ENCODE measurements at regions not wholly inside any gene's neighbourhood (a gene's known extent, or its start where the extent isn't known, plus 50 kb on each side); places are given as distances from the start of the nearest gene placed in this dataset.

DNA sequence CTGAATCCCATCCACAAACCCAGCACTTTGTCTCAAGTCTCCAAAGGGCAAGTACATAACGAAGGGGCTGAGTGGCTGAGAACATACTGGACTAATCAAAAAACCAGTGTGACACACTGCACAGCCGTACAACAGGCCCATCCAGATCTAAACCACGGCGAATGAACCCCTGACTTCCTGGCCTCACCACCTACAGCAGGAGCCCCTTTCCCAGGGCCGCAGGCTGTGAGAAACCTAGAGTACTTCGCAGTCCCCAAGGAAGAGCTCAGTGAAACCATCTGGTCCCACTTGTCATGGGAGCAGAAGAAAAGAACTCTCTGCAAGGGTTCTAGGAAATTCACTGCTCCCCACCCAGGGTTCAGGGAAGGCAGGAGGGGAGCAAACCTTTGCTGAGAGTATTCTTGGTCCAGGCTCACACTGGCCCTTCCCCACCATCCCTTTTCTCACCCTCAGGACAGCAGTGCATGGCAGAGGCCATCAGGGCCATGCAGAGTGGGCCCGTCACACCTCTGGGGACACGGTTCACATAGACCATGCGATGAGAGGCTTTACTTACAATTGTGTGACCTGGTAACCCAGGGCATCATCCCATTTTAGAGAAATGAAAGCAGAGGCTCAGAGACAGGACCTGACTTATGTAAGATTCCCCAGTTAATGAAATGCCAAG, 192.8 kb downstream of the BCL11B start:
- no peak overlapping the region for H3K27ac Mint-ChIP-seq
- H3K4me1 Mint-ChIP-seq, result no peaks in the 10 kb centered on the region
- no peak for DNase-seq (ENCODE audit: low spot score in 2 of 2)
- H3K36me3 Mint-ChIP-seq, result no peaks in the 10 kb centered on the region
- no peak overlapping the region for H3K4me3 Mint-ChIP-seq
- peaks cover 10% of the 10 kb centered on the region for H3K9me3 Mint-ChIP-seq
- no peak for ATAC-seq (ENCODE audit: low read depth)
- H3K27me3 Mint-ChIP-seq, result peaks cover 2% of the 10 kb centered on the region

- Mint-ChIP-seq H3K4me3 (no peak overlapping the region), H3K27ac (no peak overlapping the region), H3K9me3 (peaks cover 10% of the 10 kb centered on the region), H3K27me3 (peaks cover 2% of the 10 kb centered on the region), H3K4me1 (no peaks in the 10 kb centered on the region), H3K36me3 (no peaks in the 10 kb centered on the region)
- ATAC-seq (ENCODE audit: low read depth) (no peak), DNase-seq (ENCODE audit: low spot score in 2 of 2) (no peak)
Observed at GRCh38 chr14:99080306-99080705, 191.7 kb downstream of the BCL11B start.

- Mint-ChIP-seq H3K9me3 (peaks cover 7% of the 10 kb centered on the region), H3K27ac (no peak overlapping the region), H3K36me3 (no peaks in the 10 kb centered on the region), H3K4me3 (no peak overlapping the region), H3K27me3 (no peaks in the 10 kb centered on the region), H3K4me1 (no peaks in the 10 kb centered on the region)
- ATAC-seq (ENCODE audit: low read depth), result no peak
- DNase-seq (ENCODE audit: low spot score in 2 of 2), result no peak
Observed at GRCh38 chr14:99081156-99081765, 190.7 kb downstream of the BCL11B start.

DNA sequence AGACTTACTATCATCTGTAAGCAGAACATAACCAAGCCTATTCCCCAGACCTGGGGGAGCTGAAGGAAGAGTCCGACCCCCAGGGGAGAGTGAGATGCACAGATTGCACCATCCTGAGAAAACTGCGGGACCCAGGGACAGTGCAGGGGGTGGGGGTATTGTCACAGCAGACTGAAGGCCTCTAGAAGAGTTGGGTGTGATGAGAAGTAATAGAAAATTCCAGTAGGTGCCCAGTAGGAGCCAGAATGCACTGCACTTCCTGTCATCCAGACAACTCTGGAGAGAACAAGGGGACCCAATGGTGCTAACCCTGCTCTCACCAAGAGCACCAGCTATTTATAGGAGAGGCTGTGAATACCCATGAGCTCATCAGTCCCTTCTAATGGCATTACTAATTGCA, 190.1 kb downstream of the BCL11B start:
- no peaks in the 10 kb centered on the region for H3K27me3 Mint-ChIP-seq

DNA sequence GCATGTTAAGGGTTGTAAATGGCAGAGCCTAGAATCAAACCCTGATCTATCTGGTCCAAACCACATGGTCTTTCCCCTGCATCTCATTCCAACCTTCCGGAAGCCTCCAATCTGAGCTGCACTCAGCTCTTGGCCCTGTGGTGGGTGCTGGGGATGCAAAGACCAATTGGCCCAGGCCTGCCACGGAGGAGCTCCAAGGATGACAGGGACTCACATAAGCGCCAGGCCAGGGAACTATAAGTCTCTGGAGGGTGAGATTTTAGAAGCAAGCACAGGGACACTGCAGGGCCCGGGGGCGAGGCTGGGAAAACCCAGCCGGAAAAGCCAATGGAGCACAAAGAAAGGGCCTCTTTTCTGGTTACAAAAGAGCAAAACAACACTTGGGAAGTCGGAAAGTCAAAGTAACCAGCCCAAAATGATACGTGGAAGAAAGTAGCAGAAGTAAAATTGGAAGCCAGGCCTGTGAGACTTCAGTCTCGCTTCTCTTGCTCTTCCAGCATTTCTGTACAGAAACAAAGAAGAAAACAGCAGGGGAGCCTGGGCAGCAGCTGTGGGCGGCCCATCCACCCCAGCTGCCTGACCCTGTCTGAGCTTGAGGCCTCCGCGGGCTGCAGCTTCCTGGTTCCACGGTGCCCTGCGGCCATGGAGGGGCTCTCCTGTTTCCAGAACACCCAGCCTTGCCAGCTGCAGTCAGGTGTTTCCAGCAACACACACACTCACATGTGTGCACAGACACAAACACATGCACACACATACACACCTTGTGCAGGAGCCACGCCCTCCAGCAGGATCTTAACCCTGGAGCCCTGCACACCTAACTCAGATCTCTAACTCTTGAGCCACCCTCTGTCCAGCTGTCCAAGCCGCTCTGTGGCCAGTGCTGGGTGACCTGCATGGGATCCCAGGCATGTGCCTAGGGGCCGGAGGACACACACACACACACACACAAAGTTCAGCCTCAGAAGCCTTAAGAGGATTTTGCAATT, 178.2 kb downstream of the BCL11B start:
- Mint-ChIP-seq H3K4me1 (no peaks in the 10 kb centered on the region), H3K4me3 (no peak overlapping the region), H3K9me3 (peaks cover 7% of the 10 kb centered on the region), H3K27ac (no peak overlapping the region), H3K27me3 (no peaks in the 10 kb centered on the region), H3K36me3 (no peaks in the 10 kb centered on the region)
- no peak for ATAC-seq (ENCODE audit: low read depth)
- DNase-seq (ENCODE audit: low spot score in 2 of 2), result no peak

More for the DNA sequence above, 190.1 kb downstream of the BCL11B start:
- DNase-seq (ENCODE audit: low spot score in 2 of 2), result no peak
- Mint-ChIP-seq H3K9me3 (peaks cover 9% of the 10 kb centered on the region), H3K4me1 (no peaks in the 10 kb centered on the region), H3K27ac (no peak overlapping the region), H3K4me3 (no peak overlapping the region), H3K36me3 (no peaks in the 10 kb centered on the region)
- ATAC-seq (ENCODE audit: low read depth), result no peak

DNA sequence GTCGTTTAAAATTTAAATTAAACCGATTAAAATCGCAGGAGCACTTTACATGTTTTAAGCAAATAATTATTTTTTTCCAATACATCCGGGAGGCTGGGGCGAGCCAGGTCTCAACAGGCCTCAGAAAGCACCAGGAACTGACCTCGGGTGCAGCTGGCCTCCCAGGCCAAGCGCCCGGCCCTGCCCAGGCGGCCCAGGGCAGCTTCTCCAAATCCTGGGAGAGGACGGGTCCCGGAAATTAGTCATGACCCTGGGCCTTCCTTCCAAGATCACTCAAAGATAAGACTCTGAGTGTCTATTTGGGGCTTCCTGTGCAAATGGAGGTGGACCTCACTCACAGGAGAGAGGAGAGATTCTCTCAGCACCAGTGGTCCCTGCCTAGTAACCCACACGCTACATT, 177.1 kb downstream of the BCL11B start:
- Mint-ChIP-seq H3K27ac (no peak overlapping the region), H3K4me1 (no peaks in the 10 kb centered on the region), H3K27me3 (no peaks in the 10 kb centered on the region), H3K36me3 (no peaks in the 10 kb centered on the region), H3K4me3 (no peak overlapping the region), H3K9me3 (peaks cover 7% of the 10 kb centered on the region)
- no peak for ATAC-seq (ENCODE audit: low read depth)
- DNase-seq (ENCODE audit: low spot score in 2 of 2), result no peak

DNA sequence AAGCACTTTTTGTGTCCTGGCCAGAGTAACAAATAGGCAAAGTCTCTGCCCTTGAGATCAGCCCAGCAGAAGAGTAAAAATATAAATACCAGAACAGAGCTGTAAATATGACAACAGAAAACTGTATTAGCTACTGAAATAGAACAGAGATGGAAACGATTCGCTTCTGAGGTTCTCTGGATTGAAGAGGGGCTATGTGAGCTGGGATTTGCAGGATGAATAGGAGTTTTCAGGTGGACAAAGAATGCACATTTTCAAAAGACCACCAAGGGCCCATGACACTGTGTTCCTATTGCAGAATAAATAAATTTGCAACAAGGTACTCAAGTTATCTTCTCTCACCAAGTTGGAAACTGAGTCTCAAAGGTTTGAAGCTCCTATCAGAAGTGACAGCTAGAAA, 176.6 kb downstream of the BCL11B start:
- H3K27ac Mint-ChIP-seq, result no peak overlapping the region
- no peaks in the 10 kb centered on the region for H3K36me3 Mint-ChIP-seq
- no peaks in the 10 kb centered on the region for H3K4me1 Mint-ChIP-seq
- DNase-seq (ENCODE audit: low spot score in 2 of 2) (no peak), ATAC-seq (ENCODE audit: low read depth) (no peak)
- no peak overlapping the region for H3K4me3 Mint-ChIP-seq
- peaks cover 7% of the 10 kb centered on the region for H3K9me3 Mint-ChIP-seq
- H3K27me3 Mint-ChIP-seq, result no peaks in the 10 kb centered on the region

DNA sequence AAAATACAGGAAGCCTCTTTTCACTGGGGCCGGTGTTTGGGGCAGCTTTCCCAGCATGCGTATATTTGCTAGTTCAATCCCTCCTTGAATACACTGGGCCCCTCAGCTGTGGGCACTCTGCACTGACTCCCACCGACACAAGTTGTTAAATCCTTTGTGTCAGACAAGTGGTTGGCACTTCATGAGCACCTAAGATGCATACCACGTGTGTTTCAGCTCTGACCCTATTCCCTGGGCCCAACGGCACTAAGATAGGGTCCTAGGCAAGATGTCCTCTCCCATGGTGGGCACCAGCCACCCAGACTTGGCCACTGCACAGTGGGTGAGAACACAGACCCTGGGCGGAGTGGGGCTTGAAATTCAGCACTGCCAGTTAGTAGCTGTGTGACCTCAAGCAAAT, 173.8 kb downstream of the BCL11B start:
- no peak overlapping the region for H3K27ac Mint-ChIP-seq
- no peak overlapping the region for H3K4me3 Mint-ChIP-seq
- DNase-seq (ENCODE audit: low spot score in 2 of 2), result no peak
- no peaks in the 10 kb centered on the region for H3K27me3 Mint-ChIP-seq
- H3K9me3 Mint-ChIP-seq, result peaks cover 6% of the 10 kb centered on the region
- H3K4me1 Mint-ChIP-seq, result no peaks in the 10 kb centered on the region
- no peak for ATAC-seq (ENCODE audit: low read depth)
- no peaks in the 10 kb centered on the region for H3K36me3 Mint-ChIP-seq

GRCh38 chr14:99099051-99099787, 172.8 kb downstream of the BCL11B start:
- H3K27ac Mint-ChIP-seq, result no peak overlapping the region
- no peak for DNase-seq (ENCODE audit: low spot score in 2 of 2)
- H3K4me3 Mint-ChIP-seq, result no peak overlapping the region
- no peak for ATAC-seq (ENCODE audit: low read depth)
- H3K27me3 Mint-ChIP-seq, result no peaks in the 10 kb centered on the region
- H3K9me3 Mint-ChIP-seq, result peaks cover 4% of the 10 kb centered on the region
- H3K4me1 Mint-ChIP-seq, result no peaks in the 10 kb centered on the region
- H3K36me3 Mint-ChIP-seq, result no peaks in the 10 kb centered on the region

DNA sequence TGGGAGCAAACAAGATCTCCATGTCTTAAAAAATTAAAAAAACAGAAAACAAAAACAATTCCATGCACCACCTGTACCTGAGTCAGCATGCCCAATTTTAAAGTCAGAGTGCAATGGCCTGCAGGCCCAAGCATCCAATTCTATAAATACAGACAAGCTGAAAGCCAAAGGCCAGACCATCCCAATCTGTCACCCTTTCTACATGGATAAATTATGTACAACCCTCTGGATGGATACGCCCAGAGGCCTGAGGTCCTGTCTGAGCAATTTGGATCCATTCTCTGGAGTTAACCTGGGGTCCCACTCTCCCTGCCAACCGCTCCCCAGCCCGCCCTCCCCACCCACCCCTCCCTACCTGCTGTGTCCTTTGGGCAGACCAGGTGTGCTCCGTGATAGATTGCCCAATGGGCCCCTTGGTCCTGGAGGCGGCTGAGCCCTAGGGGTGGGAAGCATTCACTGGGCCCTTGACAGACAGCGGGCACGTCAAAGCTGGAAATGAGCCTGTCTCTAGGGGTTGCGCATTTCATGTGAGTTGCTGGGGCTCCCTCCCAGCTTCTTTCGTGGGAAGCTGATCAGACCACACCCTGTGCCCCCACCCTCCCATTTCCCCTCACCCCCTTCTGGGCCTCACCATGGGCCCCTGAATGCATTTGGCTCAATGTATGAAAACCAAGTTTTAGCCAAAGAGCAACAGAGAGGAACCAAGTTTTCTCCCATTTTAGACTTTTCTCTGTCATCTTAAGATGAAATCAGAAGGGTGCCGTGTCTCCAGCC, 171.3 kb downstream of the BCL11B start:
- Mint-ChIP-seq H3K27ac (no peak overlapping the region), H3K4me3 (no peak overlapping the region), H3K4me1 (no peaks in the 10 kb centered on the region), H3K27me3 (no peaks in the 10 kb centered on the region), H3K36me3 (no peaks in the 10 kb centered on the region), H3K9me3 (peaks cover 5% of the 10 kb centered on the region)
- ATAC-seq (ENCODE audit: low read depth) (no peak), DNase-seq (ENCODE audit: low spot score in 2 of 2) (no peak)

DNA sequence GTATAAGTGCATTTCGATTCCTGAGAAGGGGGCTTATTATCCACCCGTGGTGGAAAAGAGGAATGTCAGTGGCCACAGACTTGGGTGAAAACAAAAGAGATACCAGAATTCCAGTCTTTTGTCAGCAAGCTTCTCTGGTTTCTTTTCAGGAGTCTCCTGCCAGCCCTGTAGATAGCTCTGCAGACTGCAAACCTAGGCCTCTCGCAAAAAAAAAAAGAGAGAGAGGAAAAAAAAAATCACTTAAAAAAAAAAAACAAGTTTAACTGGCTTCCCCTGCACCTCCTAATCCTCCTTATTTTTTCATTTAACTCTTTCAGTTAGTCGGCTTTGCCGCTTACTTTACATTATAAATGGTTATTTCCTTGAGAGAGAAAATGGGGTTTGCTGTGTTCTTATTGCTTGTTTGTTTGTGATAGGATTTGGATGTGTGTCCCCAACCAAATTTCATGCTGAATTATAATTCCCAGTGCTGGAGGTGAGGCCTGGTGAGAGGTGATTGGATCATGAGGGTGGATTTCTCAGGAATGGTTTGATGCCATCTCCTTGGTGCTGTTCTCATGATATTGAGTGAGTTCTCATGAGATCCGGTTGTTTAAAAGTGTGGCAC, 170.0 kb downstream of the BCL11B start:
- Mint-ChIP-seq H3K27me3 (no peaks in the 10 kb centered on the region), H3K9me3 (peaks cover 5% of the 10 kb centered on the region), H3K36me3 (no peaks in the 10 kb centered on the region), H3K4me1 (no peaks in the 10 kb centered on the region), H3K27ac (no peak overlapping the region), H3K4me3 (no peak overlapping the region)
- ATAC-seq (ENCODE audit: low read depth) (no peak), DNase-seq (ENCODE audit: low spot score in 2 of 2) (no peak)

DNA sequence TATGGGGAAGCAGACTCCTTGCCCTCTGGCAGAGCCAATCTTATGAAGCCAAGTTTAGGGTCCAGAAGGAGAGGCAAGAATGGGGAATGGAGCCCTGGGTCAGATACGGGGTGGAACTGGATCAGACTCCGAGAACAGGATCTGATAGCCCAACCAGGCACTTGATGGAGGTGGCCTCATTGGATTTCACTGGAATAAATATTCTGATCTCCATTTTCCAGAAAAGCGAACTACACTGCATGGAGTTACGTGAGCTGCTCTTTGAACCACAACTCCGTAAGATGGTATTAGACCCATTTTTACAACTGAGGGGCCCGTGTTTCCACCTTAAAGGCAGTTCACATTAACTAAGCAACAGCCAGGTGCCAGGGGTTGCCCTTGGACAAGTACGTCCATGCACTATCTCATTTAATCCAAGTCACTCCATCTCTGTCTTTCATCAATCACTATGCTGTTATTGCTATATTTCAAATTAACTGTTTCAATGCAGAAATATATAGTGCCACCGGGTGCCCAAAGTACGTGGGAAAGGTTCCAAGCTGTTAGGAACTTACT, 155.2 kb downstream of the BCL11B start:
- no peaks in the 10 kb centered on the region for H3K4me1 Mint-ChIP-seq
- ATAC-seq (ENCODE audit: low read depth) (no peak), DNase-seq (ENCODE audit: low spot score in 2 of 2) (no peak)
- H3K9me3 Mint-ChIP-seq, result peaks cover 9% of the 10 kb centered on the region
- no peak overlapping the region for H3K4me3 Mint-ChIP-seq
- no peak overlapping the region for H3K27ac Mint-ChIP-seq
- no peaks in the 10 kb centered on the region for H3K36me3 Mint-ChIP-seq
- H3K27me3 Mint-ChIP-seq, result no peaks in the 10 kb centered on the region

DNA sequence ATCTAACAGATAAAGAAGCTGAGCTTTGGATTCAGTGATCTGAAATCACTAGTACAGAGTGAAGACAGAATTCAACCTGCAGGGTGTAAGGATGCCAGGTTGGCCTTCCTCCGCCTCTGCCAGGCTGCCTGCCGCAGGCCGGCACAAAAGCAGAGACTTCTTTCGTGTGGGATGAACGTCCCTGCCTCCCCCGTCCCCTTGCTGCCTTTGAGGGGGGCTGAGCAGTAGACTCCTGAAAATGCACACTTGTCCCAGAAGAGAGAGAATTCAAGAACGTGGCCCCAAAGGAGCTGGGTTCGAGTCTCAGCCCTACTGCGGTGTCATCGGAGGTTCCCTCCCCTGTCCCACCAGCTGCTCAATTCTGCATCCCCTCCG, 154.3 kb downstream of the BCL11B start:
- H3K4me3 Mint-ChIP-seq, result no peak overlapping the region

More for the DNA sequence above, 154.3 kb downstream of the BCL11B start:
- DNase-seq (ENCODE audit: low spot score in 2 of 2) (no peak), ATAC-seq (ENCODE audit: low read depth) (no peak)
- Mint-ChIP-seq H3K27me3 (no peaks in the 10 kb centered on the region), H3K36me3 (no peaks in the 10 kb centered on the region), H3K9me3 (peaks cover 9% of the 10 kb centered on the region), H3K27ac (no peak overlapping the region), H3K4me1 (no peaks in the 10 kb centered on the region)
